Cardiac septum (tissue), 1 donor: ENCODE measurements at regions not wholly inside any gene's neighbourhood (a gene's known extent, or its start where the extent isn't known, plus 50 kb on each side); places are given as distances from the start of the nearest gene placed in this dataset.
A peak's percentile ranks its signal among the peaks of the same experiment; 100 is the strongest.
"Not testable (repeated sequence)": the region's sequence is repeated elsewhere in the genome, so short reads cannot be mapped to it uniquely, and the experiment has no call there.

ENCODE experiments used
- DNase-seq: peaks from one replicate; pipeline ENCODE4 v3.0.0-alpha.2; 2020; ENCODE audit warnings: low spot score
- intact Hi-C: fragments of 100-400 bp; cut with DNase I; formaldehyde crosslinking; loops from one replicate; pipeline ENCODE4 v1.14.0; 2022
- donor health status: DM: no; HTN: no; CAD: no.

GRCh38 chr13:18953139-18953930, 228.3 kb downstream of the TUBA3C start:
- DNase-seq: no peak
- intact Hi-C loops: no loop called here

GRCh38 chr13:18952225-18953016, 229.2 kb downstream of the TUBA3C start:
- peak; percentile 71 for DNase-seq

GRCh38 chr13:18951412-18951811, 230.2 kb downstream of the TUBA3C start:
- DNase-seq: peak; percentile 72

More at GRCh38 chr13:18952225-18953016, 229.2 kb downstream of the TUBA3C start:
- intact Hi-C loops: no loop called here

GRCh38 chr13:18949970-18950369, 231.7 kb downstream of the TUBA3C start:
- no peak for DNase-seq
- intact Hi-C loops: no loop called here

More at GRCh38 chr13:18951412-18951811, 230.2 kb downstream of the TUBA3C start:
- intact Hi-C loops: no loop called here

- DNase-seq: no peak
- intact Hi-C loops: no loop called here
Observed at GRCh38 chr13:18949489-18949761, 232.2 kb downstream of the TUBA3C start.

- intact Hi-C loops: no loop called here
- DNase-seq: no peak
Observed at GRCh38 chr13:18948664-18949488, 232.7 kb downstream of the TUBA3C start.

- intact Hi-C loops: no loop called here
- DNase-seq: no peak
Observed at GRCh38 chr13:18948012-18948663, 233.5 kb downstream of the TUBA3C start.

GRCh38 chr13:18947376-18947977, 234.1 kb downstream of the TUBA3C start:
- peak; percentile 73 for DNase-seq
- intact Hi-C loops: no loop called here

- intact Hi-C loops: no loop called here
- peak; percentile 66 for DNase-seq
Observed at GRCh38 chr13:18946738-18947137, 234.9 kb downstream of the TUBA3C start.

- intact Hi-C loops: no loop called here
- DNase-seq: no peak
Observed at GRCh38 chr13:18944501-18945068, 237.0 kb downstream of the TUBA3C start.

- intact Hi-C loops: no loop called here
- no peak for DNase-seq
Observed at GRCh38 chr13:18943721-18944391, 237.8 kb downstream of the TUBA3C start.

- intact Hi-C loops: no loop called here
- DNase-seq: peak; percentile 57
Observed at GRCh38 chr13:18943273-18943672, 238.4 kb downstream of the TUBA3C start.

- DNase-seq: no peak
- intact Hi-C loops: no loop called here
Observed at GRCh38 chr13:18936104-18936503, 245.5 kb downstream of the TUBA3C start.

- DNase-seq: no peak
- intact Hi-C loops: no loop called here
Observed at GRCh38 chr13:18921063-18921462, 260.6 kb downstream of the TUBA3C start.

- DNase-seq, intact Hi-C loops: not testable (repeated sequence)
Observed at GRCh38 chr13:18905096-18905495, 276.5 kb downstream of the TUBA3C start.

- intact Hi-C loops, DNase-seq: not testable (repeated sequence)
Observed at GRCh38 chr13:18895411-18895810, 286.2 kb downstream of the TUBA3C start.

- intact Hi-C loops, DNase-seq: not testable (repeated sequence)
Observed at GRCh38 chr13:18891242-18891641, 290.4 kb downstream of the TUBA3C start.
